ENCODE measurements at regions not wholly inside any gene's neighbourhood (a gene's known extent, or its start where the extent isn't known, plus 50 kb on each side); places are given as distances from the start of the nearest gene placed in this dataset.

- intact Hi-C loops (cut with DNase I), result no loop called here
- Histone ChIP-seq H3K27ac (no peak overlapping the region), H3K36me3 (no peaks in the 10 kb centered on the region), H3K4me3 (no peak overlapping the region), H3K9me3 (no peaks in the 10 kb centered on the region), H3K27me3 (no peaks in the 10 kb centered on the region), H3K4me1 (no peaks in the 10 kb centered on the region)
- DNase-seq, result peak; percentile 91
- TF ChIP-seq POLR2A (IDR thresholded peaks at IDR 0.05) (no peak), POLR2AphosphoS5 (IDR thresholded peaks at IDR 0.05) (peak in 1 of 4 donors; percentile 12)
- 52 to 74% methylated on average over 2 of the region's 2 CpGs for WGBS, 2 donors
Measured at GRCh38 chrX:39675619-39676018, 422.1 kb downstream of the BCOR start.

- H3K27me3 ChIP-seq, result no peaks in the 10 kb centered on the region
- no peaks in the 10 kb centered on the region for H3K9me3 ChIP-seq
- 94 to 97% methylated on average over 3 of the region's 3 CpGs for WGBS, 2 donors
- intact Hi-C loops (cut with DNase I), result no loop called here
- no peaks in the 10 kb centered on the region for H3K4me1 ChIP-seq
- H3K36me3 ChIP-seq, result no peaks in the 10 kb centered on the region
- TF ChIP-seq POLR2A (IDR thresholded peaks at IDR 0.05), result no peak
- TF ChIP-seq EP300 (IDR thresholded peaks at IDR 0.05), result no peak
- TF ChIP-seq, protein P1, sequence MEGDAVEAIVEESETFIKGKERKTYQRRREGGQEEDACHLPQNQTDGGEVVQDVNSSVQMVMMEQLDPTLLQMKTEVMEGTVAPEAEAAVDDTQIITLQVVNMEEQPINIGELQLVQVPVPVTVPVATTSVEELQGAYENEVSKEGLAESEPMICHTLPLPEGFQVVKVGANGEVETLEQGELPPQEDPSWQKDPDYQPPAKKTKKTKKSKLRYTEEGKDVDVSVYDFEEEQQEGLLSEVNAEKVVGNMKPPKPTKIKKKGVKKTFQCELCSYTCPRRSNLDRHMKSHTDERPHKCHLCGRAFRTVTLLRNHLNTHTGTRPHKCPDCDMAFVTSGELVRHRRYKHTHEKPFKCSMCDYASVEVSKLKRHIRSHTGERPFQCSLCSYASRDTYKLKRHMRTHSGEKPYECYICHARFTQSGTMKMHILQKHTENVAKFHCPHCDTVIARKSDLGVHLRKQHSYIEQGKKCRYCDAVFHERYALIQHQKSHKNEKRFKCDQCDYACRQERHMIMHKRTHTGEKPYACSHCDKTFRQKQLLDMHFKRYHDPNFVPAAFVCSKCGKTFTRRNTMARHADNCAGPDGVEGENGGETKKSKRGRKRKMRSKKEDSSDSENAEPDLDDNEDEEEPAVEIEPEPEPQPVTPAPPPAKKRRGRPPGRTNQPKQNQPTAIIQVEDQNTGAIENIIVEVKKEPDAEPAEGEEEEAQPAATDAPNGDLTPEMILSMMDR (IDR thresholded peaks at IDR 0.05), result no peak
- TF ChIP-seq POLR2AphosphoS5 (IDR thresholded peaks at IDR 0.05), result no peak
- H3K27ac ChIP-seq, result no peak overlapping the region
- DNase-seq, result no peak
- H3K4me3 ChIP-seq, result no peak overlapping the region
Measured at GRCh38 chrX:39676434-39676833, 421.3 kb downstream of the BCOR start.

GRCh38 chrX:39677585-39677977 lies 420.2 kb downstream of the BCOR start:
- intact Hi-C loops (cut with DNase I), result no loop called here
- Histone ChIP-seq H3K4me3 (no peak overlapping the region), H3K9me3 (no peaks in the 10 kb centered on the region), H3K27ac (no peak overlapping the region), H3K36me3 (no peaks in the 10 kb centered on the region), H3K27me3 (no peaks in the 10 kb centered on the region), H3K4me1 (no peaks in the 10 kb centered on the region)
- no peak for DNase-seq
- no peak for TF ChIP-seq POLR2A (IDR thresholded peaks at IDR 0.05)
- TF ChIP-seq, protein P1 (IDR thresholded peaks at IDR 0.05), result no peak
- no peak for TF ChIP-seq EP300 (IDR thresholded peaks at IDR 0.05)
- TF ChIP-seq POLR2AphosphoS5 (IDR thresholded peaks at IDR 0.05), result no peak
- 45 to 70% methylated on average over 3 of the region's 3 CpGs for WGBS, 2 donors

GRCh38 chrX:39677978-39678791 lies 419.6 kb downstream of the BCOR start:
- no peak overlapping the region for H3K27ac ChIP-seq
- H3K9me3 ChIP-seq, result no peaks in the 10 kb centered on the region
- H3K4me1 ChIP-seq, result no peaks in the 10 kb centered on the region
- 88 to 89% methylated on average over 19 of the region's 19 CpGs for WGBS, 2 donors
- no peak for DNase-seq
- H3K27me3 ChIP-seq, result no peaks in the 10 kb centered on the region
- no peaks in the 10 kb centered on the region for H3K36me3 ChIP-seq
- no peak for TF ChIP-seq EP300 (IDR thresholded peaks at IDR 0.05)
- no peak for TF ChIP-seq POLR2AphosphoS5 (IDR thresholded peaks at IDR 0.05)
- TF ChIP-seq POLR2A (IDR thresholded peaks at IDR 0.05), result no peak
- TF ChIP-seq, protein P1 (IDR thresholded peaks at IDR 0.05), result no peak
- H3K4me3 ChIP-seq, result no peak overlapping the region
- intact Hi-C loops (cut with DNase I), result no loop called here

DNA sequence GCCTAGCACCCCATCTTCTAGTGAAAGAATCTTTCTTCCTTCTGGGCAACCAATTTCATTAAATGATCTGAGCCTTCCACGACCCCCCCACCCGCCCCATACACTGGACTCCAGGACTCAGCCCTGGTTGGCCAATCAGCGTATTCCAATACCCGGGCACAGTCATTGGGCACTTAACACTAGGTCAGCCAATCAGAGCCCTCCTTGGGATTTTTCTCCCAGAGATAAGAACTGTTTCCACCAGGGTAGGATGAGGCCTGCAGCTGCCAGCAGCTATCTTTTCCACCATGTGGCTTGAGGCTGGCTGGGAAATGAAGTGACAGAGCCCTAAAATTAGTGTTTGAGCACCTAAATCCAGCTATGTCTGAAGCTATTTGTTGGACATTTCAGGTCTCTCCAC lies 418.8 kb downstream of the BCOR start:
- no peaks in the 10 kb centered on the region for H3K27me3 ChIP-seq
- no peak overlapping the region for H3K4me3 ChIP-seq
- no peaks in the 10 kb centered on the region for H3K4me1 ChIP-seq
- TF ChIP-seq POLR2A (IDR thresholded peaks at IDR 0.05) (no peak), POLR2AphosphoS5 (IDR thresholded peaks at IDR 0.05) (no peak), EP300 (IDR thresholded peaks at IDR 0.05) (no peak)
- TF ChIP-seq, protein P1 (IDR thresholded peaks at IDR 0.05), result no peak
- DNase-seq, result no peak
- no peak overlapping the region for H3K27ac ChIP-seq
- no peaks in the 10 kb centered on the region for H3K36me3 ChIP-seq
- H3K9me3 ChIP-seq, result no peaks in the 10 kb centered on the region
- intact Hi-C loops (cut with DNase I), result no loop called here
- 89 to 90% methylated on average over 4 of the region's 4 CpGs for WGBS, 2 donors
